NCI-H2081 (cell line): ENCODE measurements at regions not wholly inside any gene's neighbourhood (a gene's known extent, or its start where the extent isn't known, plus 50 kb on each side); places are given as distances from the start of the nearest gene placed in this dataset.
"Not testable (repeated sequence)": the region's sequence is repeated elsewhere in the genome, so short reads cannot be mapped to it uniquely, and the experiment has no call there.

ENCODE experiments used
- DNase-seq, 2 experiments: peaks; one replicate each; lab custom pipeline; 2025; lab: John Stamatoyannopoulos, UW

DNA sequence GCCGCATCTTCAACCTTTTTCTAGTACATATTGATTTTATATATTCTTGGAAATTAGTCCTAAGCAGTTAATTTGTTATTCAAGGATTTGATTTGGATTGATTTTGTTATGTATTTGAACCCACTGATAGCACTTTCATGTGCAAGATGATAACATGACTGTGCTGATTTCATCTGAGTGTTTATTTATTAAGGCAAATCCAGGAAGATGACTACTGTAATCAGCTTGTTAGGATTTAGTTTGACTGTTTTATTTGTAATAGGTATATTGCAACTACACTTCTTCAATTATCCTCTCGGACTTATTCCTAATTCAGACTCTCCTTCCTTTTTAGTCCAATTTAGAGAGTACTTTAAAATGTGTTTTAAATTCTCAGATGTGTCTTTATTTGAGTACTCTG, 75.1 kb upstream of the PRKG1 start:
- no peak for DNase-seq

DNA sequence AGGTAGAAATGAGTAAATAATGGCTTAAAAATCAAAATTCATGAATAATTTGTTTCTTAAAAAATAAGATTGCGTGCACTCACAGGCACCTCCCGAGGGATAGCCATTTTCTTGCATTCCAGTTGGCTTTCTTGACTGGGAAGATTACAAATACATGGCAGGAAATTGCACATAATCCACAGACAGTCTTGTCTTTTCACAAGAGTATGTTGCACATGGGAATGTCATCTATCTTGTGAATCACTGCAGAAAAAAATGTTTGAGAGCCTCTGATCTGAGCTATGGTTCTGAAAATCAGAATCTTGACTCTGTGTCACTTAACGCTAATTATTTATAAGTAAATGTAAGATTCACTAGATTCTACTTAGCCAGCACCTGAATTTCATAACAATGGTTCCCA, 74.1 kb upstream of the PRKG1 start:
- DNase-seq = no peak

DNA sequence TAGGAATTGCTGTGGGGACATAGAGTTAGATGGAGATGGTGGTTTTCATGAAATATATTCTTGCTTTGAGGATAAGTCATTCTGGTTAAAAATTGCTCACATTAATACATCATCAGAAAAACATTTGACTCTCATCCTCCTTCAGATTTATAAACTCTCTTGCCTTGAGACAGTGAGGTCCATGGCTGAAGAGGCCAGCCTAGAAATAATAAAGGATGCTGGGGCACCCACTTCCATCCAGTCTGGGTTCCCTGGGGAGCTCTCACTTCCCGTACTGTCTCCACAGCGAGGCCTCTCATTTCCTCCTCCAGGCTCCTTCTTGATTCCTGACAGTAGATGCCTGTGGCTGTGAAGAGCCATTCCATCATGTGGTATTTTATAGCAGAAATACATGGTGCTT, 73.3 kb upstream of the PRKG1 start:
- no peak for DNase-seq

DNA sequence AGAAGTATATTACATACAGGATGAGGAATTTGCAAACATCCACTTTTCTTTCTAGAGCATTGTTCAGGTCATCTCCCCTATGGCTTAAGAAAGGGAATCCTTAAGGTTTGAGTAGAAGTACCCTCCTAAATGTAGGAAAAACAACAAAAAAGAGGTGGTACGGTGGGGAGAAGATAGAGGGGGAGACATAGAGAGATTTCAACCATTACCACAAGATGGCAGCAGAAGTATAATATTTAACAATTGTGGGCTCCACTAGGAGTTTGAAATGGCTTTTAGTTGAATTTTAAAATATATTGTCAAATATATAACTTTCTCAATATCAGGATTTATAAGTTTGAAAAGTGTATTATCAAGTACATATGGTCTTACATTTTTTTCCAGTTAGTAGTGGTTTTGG, 72.7 kb upstream of the PRKG1 start:
- DNase-seq = no peak

DNA sequence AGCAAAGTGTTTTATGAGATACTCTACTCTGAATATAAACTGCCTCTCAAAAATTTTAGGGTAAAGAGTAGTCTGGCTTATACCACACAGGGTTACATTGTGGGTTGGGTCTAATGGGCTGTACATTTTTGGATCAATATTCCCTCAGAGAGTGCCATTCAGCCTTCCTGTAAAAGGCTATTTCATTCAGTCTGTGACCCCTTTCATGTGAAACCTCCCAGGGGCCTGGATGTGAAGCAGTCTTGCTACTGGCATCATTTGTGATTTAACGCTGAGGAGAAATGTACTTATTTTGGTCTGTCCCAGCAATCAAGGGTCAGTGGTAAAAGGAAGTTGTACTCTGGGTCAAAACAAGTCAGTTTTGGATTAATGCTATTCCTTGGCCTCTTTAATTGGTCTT, 71.8 kb upstream of the PRKG1 start:
- no peak for DNase-seq

DNA sequence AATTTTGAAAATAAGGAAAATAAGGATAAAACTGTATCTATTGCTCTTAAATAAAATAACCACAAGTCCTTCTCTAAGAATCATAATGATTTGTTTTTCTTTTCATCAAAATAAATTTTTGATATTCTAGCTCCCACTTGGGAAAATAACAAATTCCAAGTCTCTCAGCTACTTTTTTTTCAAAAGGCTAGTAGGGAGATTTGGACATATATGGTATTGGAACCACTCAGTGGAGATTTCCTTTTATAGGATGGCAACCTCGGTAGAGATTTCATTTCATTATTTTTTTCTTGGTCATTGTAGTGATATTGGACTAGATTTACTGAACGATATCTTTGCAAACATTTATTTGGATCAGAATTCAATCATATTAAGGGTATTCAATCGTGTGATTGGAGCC, 69.5 kb upstream of the PRKG1 start:
- DNase-seq = no peak

DNA sequence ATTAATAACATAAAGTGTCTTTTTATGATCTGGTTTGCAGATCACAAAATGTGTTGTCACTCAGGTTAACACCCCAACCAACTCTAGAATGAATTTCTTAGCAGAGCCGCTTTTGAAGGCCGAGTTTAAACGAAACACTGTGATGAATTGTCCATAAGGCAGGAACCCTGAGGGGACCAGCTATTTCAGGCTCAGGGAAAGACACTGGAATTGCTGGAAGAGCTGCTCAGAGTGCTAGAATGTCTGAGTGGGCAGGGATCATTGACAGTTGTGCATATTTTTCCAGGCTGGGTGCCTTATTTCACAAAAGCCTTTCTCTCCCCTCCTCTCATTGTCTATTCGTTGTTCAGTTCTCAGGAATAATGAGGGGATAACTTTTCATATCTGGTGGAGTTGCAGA, 68.7 kb upstream of the PRKG1 start:
- DNase-seq = no peak

DNA sequence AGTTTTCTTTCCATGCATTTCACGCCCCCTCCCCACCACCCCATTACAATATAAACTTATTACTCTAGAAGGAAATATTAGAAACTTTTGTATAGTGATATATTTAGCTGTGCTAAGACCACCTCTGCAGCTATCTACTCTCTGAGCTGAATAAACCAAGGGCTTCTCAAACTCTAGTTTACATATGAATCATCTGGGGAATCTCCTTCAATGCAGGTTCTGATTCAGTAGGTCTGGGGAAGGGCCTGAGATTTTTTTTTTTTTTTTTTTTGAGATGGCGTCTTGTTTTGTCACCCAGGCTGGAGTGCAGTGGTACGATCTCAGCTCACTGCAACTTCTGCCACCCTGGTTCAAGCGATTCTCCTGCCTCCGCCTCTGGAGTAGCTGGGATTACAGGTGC, 67.6 kb upstream of the PRKG1 start:
- no peak for DNase-seq

DNA sequence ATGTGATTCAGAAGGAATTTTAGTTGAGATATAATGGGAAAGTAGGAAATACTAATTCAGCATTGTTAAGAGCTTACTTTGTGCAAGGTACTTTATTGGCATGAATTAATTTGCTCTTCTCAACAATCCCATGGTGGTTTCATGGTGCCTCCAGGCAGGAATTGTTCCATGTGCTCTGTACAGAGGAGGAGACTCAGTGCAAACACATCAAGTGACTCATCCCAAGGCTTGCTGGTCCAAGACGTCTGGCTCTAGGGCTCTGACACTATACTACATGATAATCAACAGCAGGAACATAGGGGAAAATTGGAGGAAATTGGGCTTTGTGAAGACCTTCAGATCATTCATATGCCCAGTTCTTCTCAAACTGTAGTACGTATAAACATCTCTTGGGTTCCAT, 66.5 kb upstream of the PRKG1 start:
- DNase-seq = no peak

DNA sequence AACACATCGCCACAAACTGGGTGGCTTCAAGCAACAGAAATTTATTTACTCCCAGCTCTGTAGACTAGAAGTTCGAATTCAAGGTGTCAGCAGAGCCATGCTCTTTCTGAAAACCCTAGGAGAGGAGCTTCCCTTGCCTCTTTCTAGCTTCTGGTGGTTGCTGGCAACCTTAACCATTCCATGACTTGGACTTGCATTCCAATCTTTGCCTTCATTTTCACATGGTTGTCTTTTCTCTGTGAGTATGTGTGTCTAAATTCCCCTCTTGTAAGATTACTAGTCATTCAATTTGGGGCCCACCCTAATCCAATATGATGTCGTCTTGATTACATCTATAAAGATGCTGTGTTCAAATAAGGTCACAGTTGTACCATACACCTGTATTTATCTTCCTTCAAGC, 65.9 kb upstream of the PRKG1 start:
- DNase-seq = no peak

DNA sequence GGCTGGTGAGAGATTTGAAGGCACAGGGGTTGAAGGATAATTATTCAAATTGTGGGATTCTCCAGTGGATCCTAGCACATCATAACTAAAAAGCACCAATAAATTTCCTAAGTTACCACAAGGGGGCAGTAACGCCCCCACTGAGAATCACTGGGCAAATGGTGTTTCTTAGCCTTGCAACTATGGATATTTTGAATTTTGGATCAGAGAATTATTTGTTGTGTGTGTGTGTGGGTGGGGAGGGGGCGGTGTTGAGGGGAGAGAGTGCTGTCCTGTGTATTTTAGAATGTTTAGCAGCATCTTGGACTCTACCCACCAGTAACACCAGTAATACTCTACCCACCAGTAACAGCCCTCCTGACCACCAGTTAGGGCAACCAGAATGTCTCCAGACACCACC, 63.3 kb upstream of the PRKG1 start:
- peak; percentile 25 to 33 for DNase-seq

DNA sequence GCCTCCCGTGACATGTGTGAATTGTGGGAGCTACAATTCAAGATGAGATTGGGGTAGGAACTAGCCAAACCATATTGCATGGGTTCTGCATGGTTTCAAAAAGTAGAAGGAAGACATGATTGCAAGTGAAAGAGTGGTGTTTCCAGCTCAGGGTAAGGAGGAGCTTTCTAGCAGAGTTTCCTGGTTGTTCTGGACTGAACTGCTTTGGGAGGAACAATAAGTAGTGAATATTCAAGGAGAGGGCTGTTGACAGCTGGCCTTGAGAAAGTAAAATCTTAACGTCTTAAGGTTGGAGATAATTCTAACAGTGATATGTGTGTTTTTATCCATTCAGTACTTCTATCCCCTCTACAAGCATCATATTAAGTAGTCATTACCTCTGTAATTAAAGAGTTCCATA, 62.2 kb upstream of the PRKG1 start:
- no peak for DNase-seq

DNA sequence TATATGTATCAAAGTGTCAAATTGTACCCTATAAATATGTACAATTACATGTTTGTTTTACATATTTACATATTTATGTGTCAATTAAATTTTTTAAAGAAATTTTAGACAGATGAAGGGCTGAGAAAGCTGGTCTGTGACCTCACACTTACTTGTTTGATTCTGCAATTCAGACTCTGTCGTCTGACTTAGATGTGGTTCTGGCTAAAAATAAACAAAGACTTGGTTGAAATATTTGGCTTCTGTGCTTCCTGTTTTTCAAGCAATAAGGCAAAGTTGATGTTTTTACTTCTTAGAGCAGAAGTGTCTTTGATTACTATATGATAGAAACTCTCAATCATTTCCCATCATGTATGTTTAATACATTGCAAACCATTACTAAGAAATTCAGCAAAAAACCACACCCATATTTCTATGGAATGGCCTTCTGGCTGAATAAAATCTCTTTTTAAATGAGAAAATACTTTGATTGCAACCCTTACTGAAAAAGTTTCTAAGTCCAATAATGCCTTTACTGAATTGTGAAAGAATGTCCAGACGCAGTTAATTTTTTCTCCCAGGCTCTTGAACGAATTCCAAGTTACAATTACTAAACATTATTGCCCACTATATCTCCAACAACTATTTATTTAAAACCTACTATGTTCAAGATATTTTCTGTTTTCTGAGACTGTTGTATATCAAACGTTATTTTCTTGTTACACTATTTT, 59.5 kb upstream of the PRKG1 start:
- no peak for DNase-seq

DNA sequence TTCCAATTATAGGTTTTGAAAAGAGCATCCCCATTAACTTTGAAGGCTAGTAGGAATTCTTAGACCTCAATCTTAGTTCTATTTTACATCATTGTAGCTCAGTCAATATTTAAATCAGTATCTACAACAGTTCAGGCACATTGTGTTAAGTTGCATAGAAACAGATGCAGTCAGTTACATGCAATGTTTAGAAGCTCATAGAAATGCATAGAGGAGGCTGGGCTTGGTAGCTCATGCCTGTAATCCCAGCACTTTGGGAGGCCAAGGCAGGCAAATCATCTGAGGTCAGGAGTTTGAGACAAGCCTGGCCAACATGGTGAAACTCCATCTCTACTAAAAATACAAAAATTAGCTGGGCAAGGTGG, 58.9 kb upstream of the PRKG1 start:
- not testable (repeated sequence) for DNase-seq

DNA sequence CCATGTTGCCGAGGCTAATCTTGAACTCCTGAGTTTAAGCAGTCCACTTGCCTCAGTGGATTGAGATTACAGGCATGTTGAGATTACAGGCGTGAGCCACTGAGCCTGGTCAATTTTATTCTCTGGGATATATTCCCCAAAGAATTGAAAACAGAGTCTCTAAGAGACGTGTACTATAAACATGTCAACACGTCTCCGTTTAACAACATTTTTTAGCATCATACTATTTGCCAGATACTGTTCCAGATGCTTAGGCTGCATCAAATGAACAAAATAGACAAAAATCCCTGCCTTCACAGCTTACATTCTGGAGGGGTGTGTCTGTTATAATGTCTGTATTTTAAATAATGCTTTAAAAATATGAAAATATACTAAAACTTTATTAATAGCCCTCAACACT, 54.1 kb upstream of the PRKG1 start:
- DNase-seq = no peak

DNA sequence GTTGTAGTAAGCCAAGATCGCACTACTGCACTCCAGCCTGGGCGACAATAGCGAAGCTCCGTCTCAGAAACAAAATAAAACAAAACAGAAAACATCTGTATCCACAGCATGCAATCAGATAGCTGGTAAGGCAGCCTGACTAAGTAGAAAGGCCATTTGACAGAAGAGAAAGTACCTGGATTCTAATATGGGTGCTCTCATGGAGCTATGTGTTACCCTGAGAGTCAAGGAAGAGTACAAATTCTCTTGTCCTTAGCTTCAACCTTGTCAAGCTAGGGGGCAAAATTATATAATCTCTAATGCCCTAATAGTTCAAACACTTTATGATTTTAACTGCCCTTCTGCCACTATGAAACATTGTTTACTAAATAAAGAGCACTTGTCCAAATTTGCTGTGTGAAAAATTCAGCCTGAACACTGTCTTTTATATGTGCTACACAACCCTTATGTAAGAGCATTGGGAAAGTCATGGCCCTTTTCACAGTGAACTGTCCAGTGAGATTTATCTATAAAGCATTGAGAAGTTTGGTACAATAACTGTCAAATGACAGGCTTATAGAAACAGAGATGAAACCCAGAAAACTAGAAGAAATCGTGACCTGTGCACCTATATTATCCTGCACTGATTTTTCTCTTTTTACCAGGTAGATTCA, 51.2 kb upstream of the PRKG1 start:
- no peak for DNase-seq

DNA sequence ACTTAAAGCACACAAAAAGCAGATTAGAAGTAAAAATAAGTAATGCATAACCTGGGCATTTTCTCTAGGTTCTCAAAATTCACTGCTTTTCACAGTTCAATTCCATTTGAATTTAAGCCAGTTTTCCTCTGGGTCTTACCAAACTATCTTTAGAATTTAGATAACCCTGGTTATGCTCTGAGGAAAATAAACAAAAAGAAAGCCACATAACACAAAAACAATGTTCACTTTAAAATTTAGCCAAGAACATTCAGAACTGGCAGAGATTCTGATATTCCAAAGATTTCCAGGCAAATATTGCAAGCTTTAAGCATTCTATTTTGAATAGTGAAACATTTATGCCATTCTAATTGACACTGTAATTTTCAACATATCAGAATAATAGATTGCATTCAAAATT, 50.7 kb upstream of the PRKG1 start:
- DNase-seq = no peak
